HG03460 (cell line): ENCODE measurements at regions not wholly inside any gene's neighbourhood (a gene's known extent, or its start where the extent isn't known, plus 50 kb on each side); places are given as distances from the start of the nearest gene placed in this dataset.

Experiments
- ATAC-seq: cut with Tn5 transposase; IDR thresholded peaks from one replicate; pipeline ENCODE4 v1.9.1; 2021; ENCODE audit not compliant: unreplicated experiment

DNA sequence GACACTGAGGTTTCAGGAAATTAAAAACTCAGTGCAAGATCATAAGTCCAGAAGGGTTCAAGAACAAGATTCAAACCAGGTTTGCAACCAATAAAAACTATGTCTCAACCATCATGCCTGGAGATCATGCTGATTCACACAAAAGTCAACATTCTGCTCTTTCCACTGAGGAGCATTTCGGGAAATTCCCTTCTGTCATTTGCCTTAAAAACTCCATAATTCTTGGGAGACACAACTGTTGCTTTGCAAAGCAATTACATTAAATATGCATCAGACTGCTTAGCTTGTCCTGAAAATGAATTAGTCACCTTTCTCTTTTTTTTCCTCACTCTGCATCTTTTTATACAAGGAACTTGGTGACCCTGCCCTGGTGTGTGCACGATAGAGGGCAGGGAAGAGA lies 275.9 kb upstream of the ZNF462 start:
- no peak for ATAC-seq

- ATAC-seq, result no peak
Observed at GRCh38 chr9:106588626-106589025, 274.3 kb upstream of the ZNF462 start.

- ATAC-seq, result no peak
Observed at GRCh38 chr9:106590759-106591505, 272.0 kb upstream of the ZNF462 start.

- no peak for ATAC-seq
Observed at GRCh38 chr9:106593201-106593600, 269.8 kb upstream of the ZNF462 start.

- ATAC-seq, result no peak
Observed at GRCh38 chr9:106596984-106597383, 266.0 kb upstream of the ZNF462 start.

- no peak for ATAC-seq
Observed at GRCh38 chr9:106600955-106601560, 261.9 kb upstream of the ZNF462 start.

- no peak for ATAC-seq
Observed at GRCh38 chr9:106602344-106602743, 260.6 kb upstream of the ZNF462 start.

- ATAC-seq, result no peak
Observed at GRCh38 chr9:106613250-106613737, 249.7 kb upstream of the ZNF462 start.

- no peak for ATAC-seq
Observed at GRCh38 chr9:106615118-106615889, 247.7 kb upstream of the ZNF462 start.

GRCh38 chr9:106616026-106616425 lies 246.9 kb upstream of the ZNF462 start:
- ATAC-seq, result no peak

- no peak for ATAC-seq
Observed at GRCh38 chr9:106616851-106617345, 246.1 kb upstream of the ZNF462 start.

DNA sequence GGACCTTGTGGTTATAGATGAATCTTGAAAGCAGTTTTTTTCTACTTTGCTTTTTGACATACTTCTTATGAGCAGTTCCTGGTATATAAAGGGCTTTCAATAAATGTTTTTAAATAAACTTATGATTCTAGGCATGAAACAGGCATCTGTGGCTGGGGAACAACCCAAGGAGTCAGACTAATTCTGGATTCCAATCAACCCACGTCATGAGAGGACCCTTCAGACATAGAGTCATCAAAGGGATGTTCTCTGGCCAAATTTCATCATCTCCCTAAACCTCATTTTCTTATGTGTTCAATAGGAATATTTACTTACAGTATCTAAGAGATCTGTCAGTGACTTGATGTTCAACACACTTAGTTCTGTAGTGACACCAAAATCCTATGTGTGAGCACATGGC lies 243.8 kb upstream of the ZNF462 start:
- ATAC-seq, result no peak

GRCh38 chr9:106620081-106620480 lies 242.9 kb upstream of the ZNF462 start:
- no peak for ATAC-seq

- ATAC-seq, result no peak
Observed at GRCh38 chr9:106620866-106621265, 242.1 kb upstream of the ZNF462 start.

DNA sequence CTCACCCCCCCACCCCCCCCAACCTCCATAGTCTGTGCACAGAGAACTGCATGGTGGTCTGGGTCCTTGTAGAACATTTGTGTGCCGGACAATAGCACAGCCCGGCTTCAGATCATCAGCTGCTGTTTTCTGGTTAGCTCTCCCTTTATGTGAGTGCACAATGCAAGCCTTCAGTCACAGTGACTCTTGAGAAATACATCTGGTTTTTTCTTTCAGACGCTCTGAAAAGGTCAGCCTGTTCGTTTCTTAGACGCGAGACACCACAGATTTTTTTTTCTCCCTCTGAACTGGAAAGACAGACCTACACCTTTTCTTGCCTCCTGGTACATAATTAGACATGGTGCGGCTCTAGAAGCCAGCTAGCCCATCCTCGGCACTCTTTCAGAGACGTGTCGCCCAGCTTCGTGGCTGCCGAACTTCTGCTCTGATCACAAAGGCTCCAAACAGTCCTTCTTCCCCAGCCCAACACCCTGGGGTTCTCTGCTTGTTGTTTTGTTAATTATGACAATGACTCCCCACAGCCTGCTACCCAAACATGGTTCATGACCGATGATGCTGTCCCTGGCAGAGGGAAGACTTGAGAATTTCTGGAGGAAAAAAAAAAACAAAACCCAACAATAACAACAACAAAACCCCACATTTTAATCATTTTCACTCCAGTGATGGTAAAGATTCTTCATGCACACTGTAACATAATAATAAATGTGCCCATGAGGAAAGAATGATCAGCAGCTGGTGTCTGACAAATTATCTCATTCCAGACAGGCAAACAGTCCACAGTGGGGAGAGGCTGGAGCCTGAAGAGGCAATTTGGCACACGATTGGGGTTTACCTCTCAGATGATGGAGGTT lies 241.4 kb upstream of the ZNF462 start:
- no peak for ATAC-seq

- ATAC-seq, result no peak
Observed at GRCh38 chr9:106622164-106622487, 240.8 kb upstream of the ZNF462 start.

GRCh38 chr9:106623558-106623957 lies 239.4 kb upstream of the ZNF462 start:
- no peak for ATAC-seq

DNA sequence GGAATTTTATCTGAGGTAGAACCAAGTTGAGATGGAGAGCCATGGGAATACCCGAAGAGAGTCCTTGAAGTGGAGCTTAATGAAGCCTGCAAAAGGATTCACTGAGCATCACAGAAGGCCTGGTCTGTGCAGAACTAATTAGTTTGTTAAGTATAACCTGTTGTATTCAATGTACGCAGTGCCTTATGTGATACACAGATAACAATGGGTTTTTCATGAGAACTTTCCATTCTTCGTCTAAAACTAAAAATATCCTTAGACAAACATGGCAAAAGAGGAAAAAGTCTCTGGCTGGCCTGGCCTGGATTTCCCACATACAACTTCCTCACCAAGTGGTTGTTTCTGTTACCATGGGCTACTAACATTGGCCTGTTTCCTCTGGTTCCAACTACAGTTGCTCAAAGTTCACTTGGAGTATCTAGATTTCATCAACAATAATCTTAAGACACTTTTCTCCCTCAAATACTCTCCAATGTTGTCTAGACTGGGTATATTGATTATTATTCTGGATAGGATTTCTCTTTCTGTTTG lies 237.6 kb upstream of the ZNF462 start:
- ATAC-seq, result no peak

DNA sequence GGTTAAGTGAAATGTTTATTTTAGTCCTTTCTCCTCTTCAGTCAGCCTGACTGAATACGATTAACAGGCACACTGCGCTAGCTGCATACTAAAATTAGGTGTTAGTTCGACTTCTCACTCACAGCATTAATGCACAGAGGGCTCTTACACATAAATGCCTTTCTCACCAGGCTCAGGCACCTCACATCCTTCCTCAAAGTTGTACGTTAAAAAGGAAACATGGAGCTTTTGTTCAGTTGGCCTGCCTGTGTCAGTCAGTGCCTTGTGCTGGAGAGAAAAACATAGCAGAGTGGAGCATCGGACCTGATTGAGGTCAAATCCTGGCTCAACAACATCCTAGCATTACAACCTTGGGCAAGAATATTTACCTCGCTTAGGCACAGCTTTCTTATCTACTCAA lies 236.0 kb upstream of the ZNF462 start:
- no peak for ATAC-seq

DNA sequence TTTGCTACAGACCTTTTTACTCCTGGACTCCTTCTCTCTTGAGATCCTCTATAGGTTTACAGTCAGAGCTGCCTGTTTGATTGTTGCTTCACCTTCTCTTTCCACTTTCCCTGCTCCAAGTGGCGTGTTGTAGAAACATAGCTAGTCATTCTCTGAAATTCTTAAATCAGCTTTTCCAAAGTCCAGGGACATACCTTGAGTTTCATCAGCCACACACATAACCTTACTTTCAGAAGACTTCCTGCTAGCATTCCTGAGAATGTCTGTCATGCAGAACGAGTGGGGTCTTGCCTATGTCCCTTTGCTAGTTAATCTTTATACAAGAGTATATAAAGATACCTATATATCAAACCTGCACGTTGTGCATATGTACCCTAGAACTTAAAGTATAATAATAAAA lies 230.3 kb upstream of the ZNF462 start:
- ATAC-seq, result no peak

DNA sequence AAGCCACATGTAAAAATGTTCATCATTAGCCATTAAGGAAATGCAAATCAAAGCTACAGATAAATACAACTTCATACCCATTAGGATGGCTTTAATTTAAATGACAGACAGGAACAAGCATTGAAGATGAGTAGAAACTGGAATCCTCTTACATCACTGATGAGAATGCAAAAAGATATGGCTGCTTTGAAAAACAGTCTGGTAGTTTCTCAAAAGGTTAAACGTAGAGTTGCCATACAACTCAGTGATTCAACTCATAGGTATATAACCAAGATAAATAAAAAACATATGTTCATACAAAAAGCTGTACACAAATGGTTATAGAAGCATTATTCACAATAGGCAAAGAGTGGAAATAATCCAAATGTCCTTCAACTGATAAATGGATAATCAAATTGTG lies 228.8 kb upstream of the ZNF462 start:
- no peak for ATAC-seq
